ENCODE measurements at regions not wholly inside any gene's neighbourhood (a gene's known extent, or its start where the extent isn't known, plus 50 kb on each side); places are given as distances from the start of the nearest gene placed in this dataset.

DNA sequence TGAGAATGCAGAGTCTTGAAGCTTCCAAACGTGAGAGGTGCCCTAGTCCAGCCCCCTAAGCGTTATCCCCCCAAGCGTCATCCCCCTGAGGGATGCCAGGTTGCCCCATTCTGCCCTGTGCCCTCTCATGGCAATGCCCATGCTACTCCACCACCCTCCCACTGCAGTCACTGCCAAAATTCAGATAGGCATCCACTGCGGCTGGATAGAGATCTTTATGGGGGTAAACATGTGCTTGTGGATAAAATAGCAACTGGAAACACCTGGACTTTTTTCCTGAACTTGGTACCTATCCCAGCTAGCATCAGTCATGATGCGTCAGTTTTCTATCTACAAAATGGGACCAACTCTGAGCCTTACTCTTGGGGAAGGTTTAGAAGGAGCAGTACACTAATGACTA is 92.7 kb upstream of the HOXC13 start:
- DNase-seq (no peak), ATAC-seq (ENCODE audit: insufficient read depth, low read depth) (no peak)
- Histone ChIP-seq H3K4me1 (ENCODE audit: insufficient read depth, low read length) (no peaks in the 10 kb centered on the region), H3K27me3 (ENCODE audit: insufficient read depth, low read length, poor library complexity) (peaks cover 69% of the 10 kb centered on the region), H3K9me3 (ENCODE audit: insufficient read depth, low read length, severe bottlenecking) (no peaks in the 10 kb centered on the region), H4K20me1 (ENCODE audit: insufficient read depth, low read length) (no peaks in the 10 kb centered on the region), H3K4me3 (ENCODE audit: low read depth in 1 of 2, low read length in 2 of 2) (no peak overlapping the region), H3K4me2 (ENCODE audit: insufficient read depth, low read length) (no peak overlapping the region), H3K79me2 (ENCODE audit: insufficient read depth, low read length) (no peaks in the 10 kb centered on the region), H3K9ac (ENCODE audit: low read depth, low read length) (no peak overlapping the region), H3K27ac (ENCODE audit: low read length) (no peak overlapping the region), H3K36me3 (ENCODE audit: insufficient read depth, low read length) (no peaks in the 10 kb centered on the region), H2AFZ (ENCODE audit: low read depth, low read length) (no peak overlapping the region)
- TF ChIP-seq EZH2 (IDR thresholded peaks at IDR 0.05; ENCODE audit: borderline replicate concordance, low read depth, low read length, severe bottlenecking): no peak
- TF ChIP-seq CTCF (IDR thresholded peaks at IDR 0.05; ENCODE audit: borderline replicate concordance, extremely low read depth, low read length, poor library complexity, severe bottlenecking): no peak

- no peak overlapping the region for H2AFZ ChIP-seq (ENCODE audit: low read depth, low read length)
- H3K27ac ChIP-seq (ENCODE audit: low read length): no peak overlapping the region
- H3K9ac ChIP-seq (ENCODE audit: low read depth, low read length): no peak overlapping the region
- H4K20me1 ChIP-seq (ENCODE audit: insufficient read depth, low read length): no peaks in the 10 kb centered on the region
- H3K4me3 ChIP-seq (ENCODE audit: low read depth in 1 of 2, low read length in 2 of 2): no peak overlapping the region
- H3K36me3 ChIP-seq (ENCODE audit: insufficient read depth, low read length): no peaks in the 10 kb centered on the region
- no peaks in the 10 kb centered on the region for H3K9me3 ChIP-seq (ENCODE audit: insufficient read depth, low read length, severe bottlenecking)
- peaks cover 59% of the 10 kb centered on the region for H3K27me3 ChIP-seq (ENCODE audit: insufficient read depth, low read length, poor library complexity)
- no peaks in the 10 kb centered on the region for H3K79me2 ChIP-seq (ENCODE audit: insufficient read depth, low read length)
- no peaks in the 10 kb centered on the region for H3K4me1 ChIP-seq (ENCODE audit: insufficient read depth, low read length)
- ATAC-seq (ENCODE audit: insufficient read depth, low read depth): no peak
- H3K4me2 ChIP-seq (ENCODE audit: insufficient read depth, low read length): no peak overlapping the region
- TF ChIP-seq EZH2 (IDR thresholded peaks at IDR 0.05; ENCODE audit: borderline replicate concordance, low read depth, low read length, severe bottlenecking) (no peak), CTCF (IDR thresholded peaks at IDR 0.05; ENCODE audit: borderline replicate concordance, extremely low read depth, low read length, poor library complexity, severe bottlenecking) (no peak)
- no peak for DNase-seq
Observed at GRCh38 chr12:53849113-53849512, 89.5 kb upstream of the HOXC13 start.

- DNase-seq (no peak), ATAC-seq (ENCODE audit: insufficient read depth, low read depth) (no peak)
- H3K4me2 ChIP-seq (ENCODE audit: insufficient read depth, low read length): no peak overlapping the region
- no peaks in the 10 kb centered on the region for H3K36me3 ChIP-seq (ENCODE audit: insufficient read depth, low read length)
- H3K9me3 ChIP-seq (ENCODE audit: insufficient read depth, low read length, severe bottlenecking): no peaks in the 10 kb centered on the region
- no peaks in the 10 kb centered on the region for H3K4me1 ChIP-seq (ENCODE audit: insufficient read depth, low read length)
- no peak overlapping the region for H3K27ac ChIP-seq (ENCODE audit: low read length)
- H2AFZ ChIP-seq (ENCODE audit: low read depth, low read length): no peak overlapping the region
- TF ChIP-seq EZH2 (IDR thresholded peaks at IDR 0.05; ENCODE audit: borderline replicate concordance, low read depth, low read length, severe bottlenecking) (no peak), CTCF (IDR thresholded peaks at IDR 0.05; ENCODE audit: borderline replicate concordance, extremely low read depth, low read length, poor library complexity, severe bottlenecking) (no peak)
- H3K9ac ChIP-seq (ENCODE audit: low read depth, low read length): no peak overlapping the region
- H4K20me1 ChIP-seq (ENCODE audit: insufficient read depth, low read length): no peaks in the 10 kb centered on the region
- no peak overlapping the region for H3K4me3 ChIP-seq (ENCODE audit: low read depth in 1 of 2, low read length in 2 of 2)
- H3K27me3 ChIP-seq (ENCODE audit: insufficient read depth, low read length, poor library complexity): peaks cover 55% of the 10 kb centered on the region
- no peaks in the 10 kb centered on the region for H3K79me2 ChIP-seq (ENCODE audit: insufficient read depth, low read length)
Observed at GRCh38 chr12:53849656-53850055, 89.0 kb upstream of the HOXC13 start.

GRCh38 chr12:53852061-53852460 is 86.6 kb upstream of the HOXC13 start:
- H2AFZ ChIP-seq (ENCODE audit: low read depth, low read length): no peak overlapping the region
- H3K79me2 ChIP-seq (ENCODE audit: insufficient read depth, low read length): no peaks in the 10 kb centered on the region
- no peaks in the 10 kb centered on the region for H4K20me1 ChIP-seq (ENCODE audit: insufficient read depth, low read length)
- no peak for DNase-seq
- no peak overlapping the region for H3K27ac ChIP-seq (ENCODE audit: low read length)
- TF ChIP-seq CTCF (IDR thresholded peaks at IDR 0.05; ENCODE audit: borderline replicate concordance, extremely low read depth, low read length, poor library complexity, severe bottlenecking) (no peak), EZH2 (IDR thresholded peaks at IDR 0.05; ENCODE audit: borderline replicate concordance, low read depth, low read length, severe bottlenecking) (no peak)
- no peak overlapping the region for H3K4me3 ChIP-seq (ENCODE audit: low read depth in 1 of 2, low read length in 2 of 2)
- no peaks in the 10 kb centered on the region for H3K9me3 ChIP-seq (ENCODE audit: insufficient read depth, low read length, severe bottlenecking)
- no peak overlapping the region for H3K9ac ChIP-seq (ENCODE audit: low read depth, low read length)
- H3K4me1 ChIP-seq (ENCODE audit: insufficient read depth, low read length): no peaks in the 10 kb centered on the region
- peaks cover 48% of the 10 kb centered on the region for H3K27me3 ChIP-seq (ENCODE audit: insufficient read depth, low read length, poor library complexity)
- no peaks in the 10 kb centered on the region for H3K36me3 ChIP-seq (ENCODE audit: insufficient read depth, low read length)
- ATAC-seq (ENCODE audit: insufficient read depth, low read depth): no peak
- no peak overlapping the region for H3K4me2 ChIP-seq (ENCODE audit: insufficient read depth, low read length)

Data from DND-41 (cell line).